ENCODE measurements at regions not wholly inside any gene's neighbourhood (a gene's known extent, or its start where the extent isn't known, plus 50 kb on each side); places are given as distances from the start of the nearest gene placed in this dataset.

- no peaks in the 10 kb centered on the region for H3K27me3 Mint-ChIP-seq (ENCODE audit: low read depth)
- no peaks in the 10 kb centered on the region for H3K36me3 Mint-ChIP-seq (ENCODE audit: low read depth)
- H3K4me1 Mint-ChIP-seq (ENCODE audit: low read depth) = no peaks in the 10 kb centered on the region
- no peak overlapping the region for H3K4me3 Mint-ChIP-seq
- no peak overlapping the region for H3K27ac Mint-ChIP-seq
- peaks cover 18% of the 10 kb centered on the region for H3K9me3 Mint-ChIP-seq
Observed at GRCh38 chr4:30402276-30402675, 317.9 kb upstream of the PCDH7 start.

- H3K4me1 Mint-ChIP-seq (ENCODE audit: low read depth) = no peaks in the 10 kb centered on the region
- peaks cover 40% of the 10 kb centered on the region for H3K9me3 Mint-ChIP-seq
- no peak overlapping the region for H3K27ac Mint-ChIP-seq
- H3K27me3 Mint-ChIP-seq (ENCODE audit: low read depth) = no peaks in the 10 kb centered on the region
- H3K4me3 Mint-ChIP-seq = no peak overlapping the region
- no peaks in the 10 kb centered on the region for H3K36me3 Mint-ChIP-seq (ENCODE audit: low read depth)
Observed at GRCh38 chr4:30413915-30414314, 306.3 kb upstream of the PCDH7 start.

DNA sequence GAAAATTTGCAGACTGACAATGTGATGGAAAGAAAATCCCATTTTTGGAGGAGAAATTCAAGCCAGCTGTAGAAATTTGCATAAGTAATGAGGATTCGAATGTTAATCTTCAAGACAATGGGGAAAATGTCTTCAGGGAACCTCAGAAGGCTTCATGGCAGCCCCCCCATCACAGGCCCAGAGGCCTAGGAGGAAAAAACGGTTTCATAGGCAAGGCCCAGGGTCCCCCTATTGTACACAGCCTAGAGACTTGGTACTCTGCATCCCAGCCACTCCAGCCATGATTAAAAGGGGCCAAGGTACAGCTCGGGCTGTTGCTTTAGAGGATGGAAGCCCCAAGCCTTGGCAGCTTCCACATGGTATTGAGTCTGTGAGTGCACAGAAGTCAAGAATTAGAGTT is 303.6 kb upstream of the PCDH7 start:
- Mint-ChIP-seq H3K36me3 (ENCODE audit: low read depth) (no peaks in the 10 kb centered on the region), H3K27ac (no peak overlapping the region), H3K4me1 (ENCODE audit: low read depth) (no peaks in the 10 kb centered on the region), H3K9me3 (peaks cover 44% of the 10 kb centered on the region), H3K4me3 (no peak overlapping the region), H3K27me3 (ENCODE audit: low read depth) (no peaks in the 10 kb centered on the region)

DNA sequence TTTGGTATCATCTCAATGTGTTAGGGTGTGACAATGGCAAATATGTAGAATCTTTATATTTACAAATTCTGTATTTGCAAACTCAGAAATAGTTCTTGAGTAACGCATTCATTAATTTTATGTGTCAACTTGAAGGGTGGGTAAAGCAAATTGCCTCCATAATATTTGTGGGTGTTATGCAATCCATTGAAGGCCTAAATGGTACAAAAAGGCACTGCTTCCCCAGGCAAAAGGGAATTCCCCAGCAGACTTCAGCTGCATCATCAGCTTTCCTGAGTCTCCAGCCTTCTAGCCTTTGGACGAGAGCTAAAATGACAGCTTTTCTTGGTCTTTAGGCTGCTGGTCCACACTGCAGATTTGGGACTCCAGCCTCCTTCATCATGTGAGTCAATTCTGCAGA is 292.2 kb upstream of the PCDH7 start:
- Mint-ChIP-seq H3K36me3 (ENCODE audit: low read depth) (no peaks in the 10 kb centered on the region), H3K4me1 (ENCODE audit: low read depth) (no peaks in the 10 kb centered on the region), H3K27ac (no peak overlapping the region), H3K9me3 (peaks cover 20% of the 10 kb centered on the region), H3K4me3 (no peak overlapping the region), H3K27me3 (ENCODE audit: low read depth) (no peaks in the 10 kb centered on the region)

- no peaks in the 10 kb centered on the region for H3K27me3 Mint-ChIP-seq (ENCODE audit: low read depth)
- no peaks in the 10 kb centered on the region for H3K4me1 Mint-ChIP-seq (ENCODE audit: low read depth)
- H3K9me3 Mint-ChIP-seq = peaks cover 10% of the 10 kb centered on the region
- H3K27ac Mint-ChIP-seq = no peak overlapping the region
- H3K36me3 Mint-ChIP-seq (ENCODE audit: low read depth) = no peaks in the 10 kb centered on the region
- H3K4me3 Mint-ChIP-seq = no peak overlapping the region
Observed at GRCh38 chr4:30429813-30430761, 290.1 kb upstream of the PCDH7 start.

- peaks cover 12% of the 10 kb centered on the region for H3K9me3 Mint-ChIP-seq
- H3K27ac Mint-ChIP-seq = no peak overlapping the region
- H3K4me1 Mint-ChIP-seq (ENCODE audit: low read depth) = no peaks in the 10 kb centered on the region
- no peaks in the 10 kb centered on the region for H3K27me3 Mint-ChIP-seq (ENCODE audit: low read depth)
- no peak overlapping the region for H3K4me3 Mint-ChIP-seq
- no peaks in the 10 kb centered on the region for H3K36me3 Mint-ChIP-seq (ENCODE audit: low read depth)
Observed at GRCh38 chr4:30434656-30435055, 285.5 kb upstream of the PCDH7 start.

GRCh38 chr4:30436394-30436793 is 283.8 kb upstream of the PCDH7 start:
- Mint-ChIP-seq H3K36me3 (ENCODE audit: low read depth) (no peaks in the 10 kb centered on the region), H3K4me1 (ENCODE audit: low read depth) (no peaks in the 10 kb centered on the region), H3K27ac (no peak overlapping the region), H3K9me3 (peaks cover 9% of the 10 kb centered on the region), H3K27me3 (ENCODE audit: low read depth) (no peaks in the 10 kb centered on the region), H3K4me3 (no peak overlapping the region)

- Mint-ChIP-seq H3K9me3 (peaks cover 9% of the 10 kb centered on the region), H3K4me1 (ENCODE audit: low read depth) (no peaks in the 10 kb centered on the region), H3K36me3 (ENCODE audit: low read depth) (no peaks in the 10 kb centered on the region), H3K4me3 (no peak overlapping the region), H3K27me3 (ENCODE audit: low read depth) (no peaks in the 10 kb centered on the region), H3K27ac (no peak overlapping the region)
Observed at GRCh38 chr4:30437316-30437715, 282.9 kb upstream of the PCDH7 start.

GRCh38 chr4:30443289-30443688 is 276.9 kb upstream of the PCDH7 start:
- Mint-ChIP-seq H3K27me3 (ENCODE audit: low read depth) (no peaks in the 10 kb centered on the region), H3K36me3 (ENCODE audit: low read depth) (no peaks in the 10 kb centered on the region), H3K4me3 (no peak overlapping the region)

GRCh38 chr4:30450474-30450873 is 269.7 kb upstream of the PCDH7 start:
- no peaks in the 10 kb centered on the region for H3K36me3 Mint-ChIP-seq (ENCODE audit: low read depth)
- H3K4me3 Mint-ChIP-seq = no peak overlapping the region
- H3K27ac Mint-ChIP-seq = no peak overlapping the region
- H3K27me3 Mint-ChIP-seq (ENCODE audit: low read depth) = no peaks in the 10 kb centered on the region
- no peaks in the 10 kb centered on the region for H3K4me1 Mint-ChIP-seq (ENCODE audit: low read depth)
- peaks cover 8% of the 10 kb centered on the region for H3K9me3 Mint-ChIP-seq

More at GRCh38 chr4:30443289-30443688, 276.9 kb upstream of the PCDH7 start:
- H3K9me3 Mint-ChIP-seq = peaks cover 11% of the 10 kb centered on the region
- H3K4me1 Mint-ChIP-seq (ENCODE audit: low read depth) = no peaks in the 10 kb centered on the region
- no peak overlapping the region for H3K27ac Mint-ChIP-seq

DNA sequence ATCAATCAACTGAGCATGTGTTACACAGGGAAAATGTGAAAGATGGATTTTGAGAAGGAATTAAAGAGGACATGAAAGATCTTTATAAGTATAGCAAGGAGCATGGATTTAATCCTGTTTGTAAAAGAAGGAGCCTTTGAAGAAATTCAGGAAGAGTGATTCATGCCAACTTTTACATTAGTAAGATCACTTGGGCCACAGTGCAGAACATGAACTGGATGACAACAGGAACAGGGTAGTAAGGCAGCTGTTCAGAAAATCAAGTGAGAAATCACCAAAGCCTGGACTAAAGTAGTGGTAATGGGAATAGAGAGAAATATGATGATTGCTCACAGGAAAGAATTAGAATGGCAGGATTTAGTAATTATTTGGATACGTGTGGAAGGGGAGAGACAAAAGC is 265.7 kb upstream of the PCDH7 start:
- peaks cover 12% of the 10 kb centered on the region for H3K9me3 Mint-ChIP-seq

GRCh38 chr4:30456716-30457115 is 263.5 kb upstream of the PCDH7 start:
- Mint-ChIP-seq H3K9me3 (peaks cover 19% of the 10 kb centered on the region), H3K27me3 (ENCODE audit: low read depth) (no peaks in the 10 kb centered on the region), H3K4me1 (ENCODE audit: low read depth) (no peaks in the 10 kb centered on the region), H3K36me3 (ENCODE audit: low read depth) (no peaks in the 10 kb centered on the region), H3K4me3 (no peak overlapping the region), H3K27ac (no peak overlapping the region)

More for the DNA sequence above, 265.7 kb upstream of the PCDH7 start:
- Mint-ChIP-seq H3K4me1 (ENCODE audit: low read depth) (no peaks in the 10 kb centered on the region), H3K27me3 (ENCODE audit: low read depth) (no peaks in the 10 kb centered on the region), H3K27ac (no peak overlapping the region), H3K36me3 (ENCODE audit: low read depth) (no peaks in the 10 kb centered on the region), H3K4me3 (no peak overlapping the region)

GRCh38 chr4:30460818-30461217 is 259.4 kb upstream of the PCDH7 start:
- Mint-ChIP-seq H3K4me3 (no peak overlapping the region), H3K9me3 (peaks cover 28% of the 10 kb centered on the region), H3K36me3 (ENCODE audit: low read depth) (no peaks in the 10 kb centered on the region), H3K27me3 (ENCODE audit: low read depth) (no peaks in the 10 kb centered on the region), H3K27ac (no peak overlapping the region), H3K4me1 (ENCODE audit: low read depth) (no peaks in the 10 kb centered on the region)

DNA sequence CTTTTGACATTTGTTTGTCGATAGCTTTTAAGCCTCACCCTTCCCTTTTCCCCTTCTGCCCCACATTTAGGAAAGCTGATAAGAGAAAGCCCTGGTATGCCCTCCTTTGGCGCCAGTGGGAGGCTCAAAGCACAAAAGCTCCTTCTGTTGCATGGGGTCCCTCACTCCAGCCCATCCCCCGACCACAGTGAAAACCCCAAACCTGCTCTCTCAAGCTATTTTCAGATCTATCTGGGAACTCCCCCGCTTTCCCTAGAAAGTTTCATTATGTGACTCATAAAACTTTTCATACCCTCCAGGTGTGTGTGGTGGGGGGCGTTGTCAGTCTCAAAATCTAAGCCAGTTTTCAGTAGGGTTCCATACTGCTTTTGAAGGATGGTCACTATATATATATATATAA is 259.0 kb upstream of the PCDH7 start:
- no peaks in the 10 kb centered on the region for H3K4me1 Mint-ChIP-seq (ENCODE audit: low read depth)
- H3K27me3 Mint-ChIP-seq (ENCODE audit: low read depth) = no peaks in the 10 kb centered on the region
- H3K36me3 Mint-ChIP-seq (ENCODE audit: low read depth) = no peaks in the 10 kb centered on the region
- no peak overlapping the region for H3K4me3 Mint-ChIP-seq
- no peak overlapping the region for H3K27ac Mint-ChIP-seq
- H3K9me3 Mint-ChIP-seq = peaks cover 28% of the 10 kb centered on the region

DNA sequence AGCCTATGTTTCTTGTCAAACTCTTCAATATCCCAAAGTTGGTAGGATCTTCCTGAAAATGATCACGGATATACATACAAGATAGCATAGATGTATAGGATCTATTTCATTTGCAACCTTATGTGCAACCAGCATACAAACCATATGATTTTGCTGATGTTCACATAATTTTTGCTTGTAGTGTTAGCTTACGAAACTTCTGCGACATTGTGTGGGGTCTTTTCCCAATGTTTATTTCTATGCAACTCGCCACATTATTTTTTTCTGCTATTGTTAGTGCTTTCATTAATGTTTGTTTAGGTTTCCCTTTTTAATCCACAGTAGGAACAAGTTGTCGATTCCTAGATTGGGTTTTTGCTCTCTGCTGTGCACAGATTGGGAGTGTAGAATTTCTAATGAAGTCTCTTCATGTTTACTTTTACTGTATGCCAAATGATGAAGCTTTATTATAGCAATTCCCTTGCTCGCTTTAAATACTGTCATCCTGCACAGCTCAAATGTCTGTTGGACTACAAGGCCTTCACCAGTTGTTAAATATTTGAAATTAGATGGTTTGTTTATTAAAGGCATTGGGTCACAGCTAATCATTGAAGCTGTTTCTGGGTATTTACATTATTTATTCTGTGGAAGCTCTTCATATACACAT is 257.6 kb upstream of the PCDH7 start:
- H3K36me3 Mint-ChIP-seq (ENCODE audit: low read depth) = no peaks in the 10 kb centered on the region
- H3K4me3 Mint-ChIP-seq = no peak overlapping the region
- peaks cover 28% of the 10 kb centered on the region for H3K9me3 Mint-ChIP-seq
- no peak overlapping the region for H3K27ac Mint-ChIP-seq
- H3K4me1 Mint-ChIP-seq (ENCODE audit: low read depth) = no peaks in the 10 kb centered on the region
- H3K27me3 Mint-ChIP-seq (ENCODE audit: low read depth) = no peaks in the 10 kb centered on the region
